BLaER1 (cell line): ENCODE measurements at regions not wholly inside any gene's neighbourhood (a gene's known extent, or its start where the extent isn't known, plus 50 kb on each side); places are given as distances from the start of the nearest gene placed in this dataset.
A peak's percentile ranks its signal among the peaks of the same experiment; 100 is the strongest.
"Not testable (repeated sequence)": the region's sequence is repeated elsewhere in the genome, so short reads cannot be mapped to it uniquely, and the experiment has no call there.

Experiments
- H3K27ac ChIP-seq: shearing (Covaris generic); formaldehyde crosslinking; 2 replicates; pipeline ENCODE4 v1.8.1; 2022
- H3K27me3 ChIP-seq: shearing (Covaris generic); formaldehyde crosslinking; 2 replicates; pipeline ENCODE4 v1.8.1; 2022
- H3K36me3 ChIP-seq: shearing (Covaris generic); formaldehyde crosslinking; 2 replicates; pipeline ENCODE4 v1.8.1; 2022
- H3K4me1 ChIP-seq: shearing (Covaris generic); formaldehyde crosslinking; 2 replicates; pipeline ENCODE4 v1.8.1; 2022
- H3K4me2 ChIP-seq: shearing (Covaris generic); formaldehyde crosslinking; 2 replicates; pipeline ENCODE4 v1.8.1; 2022
- H3K4me3 ChIP-seq: shearing (Covaris generic); formaldehyde crosslinking; 2 replicates; pipeline ENCODE4 v1.8.1; 2022
- H3K9ac ChIP-seq: shearing (Covaris generic); formaldehyde crosslinking; 2 replicates; pipeline ENCODE4 v1.8.1; 2022
- H3K9me3 ChIP-seq: shearing (Covaris generic); formaldehyde crosslinking; 2 replicates; pipeline ENCODE4 v1.8.1; 2022
- H4K20me1 ChIP-seq: shearing (Covaris generic); formaldehyde crosslinking; 2 replicates; pipeline ENCODE4 v1.8.1; 2022
- Cebpa-rat ChIP-seq: shearing (Covaris generic); IDR thresholded peaks from 2 replicates; pipeline ENCODE4 v1.8.1; 2022

DNA sequence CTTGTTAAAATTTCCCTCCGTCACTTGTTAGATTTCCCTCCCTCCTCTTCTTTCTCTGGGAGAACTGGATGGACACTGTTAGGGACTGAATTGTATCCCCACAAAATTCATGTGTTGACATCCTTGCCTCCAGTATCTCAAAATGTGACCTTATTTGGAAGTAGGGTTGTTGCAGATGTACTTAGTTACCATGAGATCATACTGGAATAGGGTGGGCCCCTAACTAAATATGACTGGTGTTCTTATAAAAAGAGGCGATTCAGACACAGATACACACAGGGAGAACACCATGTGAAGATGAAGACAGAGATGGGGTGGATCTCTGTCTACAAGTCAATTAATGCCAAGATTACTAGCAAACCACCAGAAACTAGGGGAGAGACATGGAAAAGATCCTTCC, 139.5 kb downstream of the ALDH8A1 start:
- H3K4me2 ChIP-seq: no peak overlapping the region
- no peaks in the 10 kb centered on the region for H3K36me3 ChIP-seq
- H3K4me1 ChIP-seq: peaks cover 21% of the 10 kb centered on the region
- H3K9me3 ChIP-seq: no peaks in the 10 kb centered on the region
- H3K9ac ChIP-seq: no peak overlapping the region
- H3K27me3 ChIP-seq: no peaks in the 10 kb centered on the region
- no peak for TF ChIP-seq Cebpa-rat
- no peak overlapping the region for H3K4me3 ChIP-seq
- no peak overlapping the region for H3K27ac ChIP-seq
- no peaks in the 10 kb centered on the region for H4K20me1 ChIP-seq

- H3K4me1 ChIP-seq: peaks cover 24% of the 10 kb centered on the region
- no peaks in the 10 kb centered on the region for H3K36me3 ChIP-seq
- no peak overlapping the region for H3K27ac ChIP-seq
- no peak overlapping the region for H3K4me2 ChIP-seq
- no peak overlapping the region for H3K9ac ChIP-seq
- H3K27me3 ChIP-seq: no peaks in the 10 kb centered on the region
- no peak for TF ChIP-seq Cebpa-rat
- no peaks in the 10 kb centered on the region for H4K20me1 ChIP-seq
- no peaks in the 10 kb centered on the region for H3K9me3 ChIP-seq
- H3K4me3 ChIP-seq: no peak overlapping the region
Measured at GRCh38 chr6:134809130-134809529, 140.8 kb downstream of the ALDH8A1 start.

DNA sequence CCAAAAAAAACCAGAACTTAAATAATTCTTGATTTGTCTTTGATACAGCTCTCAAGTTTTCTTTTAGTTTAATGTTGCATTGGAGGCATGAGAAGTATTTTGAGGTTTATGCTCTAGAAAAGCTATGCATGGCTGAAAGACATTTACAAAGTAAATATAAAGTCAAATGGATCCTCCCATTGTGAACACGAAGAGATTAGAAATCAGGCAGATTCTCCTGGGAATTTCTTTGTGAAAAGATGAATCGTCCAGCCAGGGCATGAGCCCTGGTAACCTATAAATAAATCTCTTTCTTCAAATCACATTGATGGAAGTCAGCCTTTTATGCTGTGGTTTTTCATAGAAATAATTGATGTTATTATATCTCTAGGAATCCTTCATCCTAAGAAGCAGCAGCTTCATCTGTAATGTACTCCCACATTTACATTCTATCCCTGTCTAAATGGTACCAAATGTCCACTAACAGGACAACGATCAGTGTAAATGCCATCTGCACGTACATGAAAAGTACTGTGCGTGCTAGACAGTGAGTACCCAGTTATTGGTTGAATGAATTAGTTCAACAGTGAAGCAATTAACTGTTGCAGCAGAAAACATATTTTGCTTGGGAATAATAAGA, 143.6 kb downstream of the ALDH8A1 start:
- H3K27ac ChIP-seq: no peak overlapping the region
- H3K27me3 ChIP-seq: no peaks in the 10 kb centered on the region
- no peaks in the 10 kb centered on the region for H3K36me3 ChIP-seq
- no peaks in the 10 kb centered on the region for H4K20me1 ChIP-seq
- peak overlapping the region; percentile 37 for H3K4me2 ChIP-seq
- H3K9me3 ChIP-seq: no peaks in the 10 kb centered on the region
- no peak for TF ChIP-seq Cebpa-rat
- no peak overlapping the region for H3K4me3 ChIP-seq
- H3K4me1 ChIP-seq: peaks cover 24% of the 10 kb centered on the region
- H3K9ac ChIP-seq: no peak overlapping the region

- H3K36me3 ChIP-seq: no peaks in the 10 kb centered on the region
- no peak overlapping the region for H3K9ac ChIP-seq
- no peaks in the 10 kb centered on the region for H3K9me3 ChIP-seq
- no peak overlapping the region for H3K27ac ChIP-seq
- H3K27me3 ChIP-seq: no peaks in the 10 kb centered on the region
- TF ChIP-seq Cebpa-rat: no peak
- H3K4me1 ChIP-seq: peaks cover 24% of the 10 kb centered on the region
- H4K20me1 ChIP-seq: no peaks in the 10 kb centered on the region
- no peak overlapping the region for H3K4me2 ChIP-seq
- H3K4me3 ChIP-seq: no peak overlapping the region
Measured at GRCh38 chr6:134805168-134805567, 144.7 kb downstream of the ALDH8A1 start.

- H3K27me3 ChIP-seq, H3K4me2 ChIP-seq, H3K4me3 ChIP-seq, H3K36me3 ChIP-seq, H3K27ac ChIP-seq, H4K20me1 ChIP-seq, H3K9ac ChIP-seq, H3K9me3 ChIP-seq: not testable (repeated sequence)
- peaks cover 24% of the 10 kb centered on the region for H3K4me1 ChIP-seq
Measured at GRCh38 chr6:134804311-134804710, 145.6 kb downstream of the ALDH8A1 start.

DNA sequence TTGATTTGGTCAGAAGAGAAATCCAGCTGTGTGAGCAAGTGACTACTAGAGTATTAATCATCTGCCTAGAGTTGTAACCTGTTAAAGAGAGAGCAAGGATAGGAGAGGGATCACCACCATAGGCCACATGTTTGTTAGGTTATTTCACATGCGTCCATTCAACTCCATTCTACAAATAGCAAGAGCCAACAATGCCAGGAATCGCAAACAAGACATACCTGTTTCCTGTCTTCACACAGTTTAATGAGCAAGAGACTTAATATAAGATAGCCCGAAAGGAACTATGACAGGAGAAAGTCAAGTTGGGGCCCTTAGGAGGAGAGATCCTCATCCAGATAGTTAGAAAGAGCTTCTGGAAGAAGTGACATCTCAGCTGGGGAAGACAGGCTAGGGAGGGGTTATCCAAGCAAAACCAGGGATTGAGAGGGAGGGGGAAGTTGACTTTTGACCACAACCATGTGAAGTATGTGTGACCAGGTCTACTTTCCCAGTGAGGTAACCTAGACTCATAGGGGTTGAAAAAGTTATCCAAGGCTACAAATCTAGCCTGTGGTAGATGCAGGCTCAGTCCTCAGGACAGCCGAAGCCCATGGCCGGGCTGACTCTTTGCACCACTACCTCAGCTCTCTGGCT, 147.4 kb downstream of the ALDH8A1 start:
- Histone ChIP-seq H3K27ac (no peak overlapping the region), H3K9me3 (no peaks in the 10 kb centered on the region), H3K9ac (no peak overlapping the region), H4K20me1 (no peaks in the 10 kb centered on the region), H3K36me3 (no peaks in the 10 kb centered on the region), H3K4me2 (no peak overlapping the region), H3K27me3 (no peaks in the 10 kb centered on the region), H3K4me3 (no peak overlapping the region), H3K4me1 (peaks cover 24% of the 10 kb centered on the region)
- no peak for TF ChIP-seq Cebpa-rat

DNA sequence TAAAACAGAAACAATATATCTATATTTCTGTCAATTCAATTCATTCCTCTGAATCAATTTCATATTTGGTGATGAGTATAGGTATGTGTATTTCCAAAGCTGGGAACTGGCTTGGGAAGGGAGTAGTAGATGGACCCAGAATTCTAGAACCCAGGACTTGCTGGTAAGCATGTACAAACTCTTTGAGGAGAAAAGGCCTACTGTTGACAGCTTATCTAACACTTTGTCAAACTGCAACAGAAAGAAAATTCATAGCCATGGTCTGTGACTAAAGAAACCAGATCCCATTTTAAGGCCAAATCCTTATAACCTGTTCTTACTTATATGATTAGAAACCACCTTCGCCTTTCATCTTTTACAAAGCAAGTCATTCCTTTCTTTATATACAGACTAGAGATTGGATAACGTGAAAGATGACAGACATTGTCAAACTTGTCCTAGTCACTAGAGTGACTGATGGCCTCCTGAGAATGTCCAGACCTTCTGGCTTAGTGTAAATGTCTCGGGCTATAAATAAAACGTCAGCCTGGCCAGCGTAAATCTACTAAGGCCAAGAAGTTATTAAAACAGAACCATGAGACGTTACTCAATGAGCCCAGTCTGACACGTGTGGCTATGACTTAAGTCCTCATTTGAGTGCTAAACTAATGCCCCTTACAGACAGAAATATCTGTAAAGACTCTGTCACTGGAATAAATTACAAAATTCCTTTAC, 152.3 kb downstream of the ALDH8A1 start:
- Histone ChIP-seq H3K4me1 (no peaks in the 10 kb centered on the region), H3K27me3 (no peaks in the 10 kb centered on the region), H3K4me3 (no peak overlapping the region), H3K4me2 (no peak overlapping the region), H3K9ac (no peak overlapping the region), H3K9me3 (peaks cover 16% of the 10 kb centered on the region), H3K36me3 (no peaks in the 10 kb centered on the region), H3K27ac (no peak overlapping the region), H4K20me1 (no peaks in the 10 kb centered on the region)
- no peak for TF ChIP-seq Cebpa-rat

GRCh38 chr6:134795691-134796090, 154.2 kb downstream of the ALDH8A1 start:
- Histone ChIP-seq H4K20me1 (no peaks in the 10 kb centered on the region), H3K36me3 (no peaks in the 10 kb centered on the region), H3K4me2 (no peak overlapping the region), H3K27ac (no peak overlapping the region), H3K27me3 (no peaks in the 10 kb centered on the region), H3K9me3 (peaks cover 35% of the 10 kb centered on the region), H3K4me3 (no peak overlapping the region), H3K9ac (no peak overlapping the region), H3K4me1 (no peaks in the 10 kb centered on the region)
- TF ChIP-seq Cebpa-rat: no peak

DNA sequence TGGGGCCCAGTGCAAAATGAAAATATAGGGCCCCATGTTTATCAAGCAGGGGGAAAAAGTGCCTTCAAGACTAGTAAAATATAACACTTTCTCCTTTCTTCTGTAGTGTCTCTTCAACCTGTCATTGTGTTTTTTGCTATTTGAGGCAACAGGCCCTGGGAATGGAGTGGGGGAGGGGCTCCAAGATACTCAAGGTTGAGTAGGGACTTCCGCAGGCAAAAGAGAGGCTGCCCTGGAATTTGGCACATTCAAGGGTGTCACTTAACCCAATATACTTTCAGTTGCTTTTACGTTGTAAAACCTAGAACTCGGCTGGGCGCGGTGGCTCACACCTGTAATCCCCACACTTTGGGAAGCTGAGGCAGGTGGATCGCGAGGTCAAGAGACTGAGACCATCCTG, 154.9 kb downstream of the ALDH8A1 start:
- Histone ChIP-seq H3K27ac (no peak overlapping the region), H3K4me2 (no peak overlapping the region), H3K36me3 (no peaks in the 10 kb centered on the region), H3K4me1 (no peaks in the 10 kb centered on the region), H3K9ac (no peak overlapping the region), H3K27me3 (no peaks in the 10 kb centered on the region), H3K4me3 (no peak overlapping the region), H4K20me1 (no peaks in the 10 kb centered on the region), H3K9me3 (peaks cover 41% of the 10 kb centered on the region)
- no peak for TF ChIP-seq Cebpa-rat

- not testable (repeated sequence) for H3K27ac ChIP-seq, H3K9ac ChIP-seq, H3K27me3 ChIP-seq, H3K36me3 ChIP-seq, H3K4me1 ChIP-seq, H4K20me1 ChIP-seq, H3K4me3 ChIP-seq, H3K4me2 ChIP-seq
- H3K9me3 ChIP-seq: peaks cover 53% of the 10 kb centered on the region
Measured at GRCh38 chr6:134791243-134791843, 158.6 kb downstream of the ALDH8A1 start.
